Fibroblast of the aortic adventitia (primary cell): ENCODE measurements at regions not wholly inside any gene's neighbourhood (a gene's known extent, or its start where the extent isn't known, plus 50 kb on each side); places are given as distances from the start of the nearest gene placed in this dataset.
"Not testable (repeated sequence)": the region's sequence is repeated elsewhere in the genome, so short reads cannot be mapped to it uniquely, and the experiment has no call there.

ENCODE experiments used
- DNase-seq: peaks from one replicate; pipeline ENCODE4 v3.0.0-alpha.2; 2010; ENCODE audit warnings: low read depth
- H3K4me3 ChIP-seq: 2 replicates; pipeline ENCODE4 v1.5.1; 2011; ENCODE audit warnings: low read depth, mild to moderate bottlenecking, control low read depth, low read length, moderate library complexity
- TF ChIP-seq, protein P1 (sequence below): IDR thresholded peaks from 2 replicates; pipeline ENCODE4 v1.5.1; 2011; ENCODE audit warnings: mild to moderate bottlenecking, low read length, control low read depth, inconsistent platforms; ENCODE audit not compliant: insufficient read depth

DNA sequence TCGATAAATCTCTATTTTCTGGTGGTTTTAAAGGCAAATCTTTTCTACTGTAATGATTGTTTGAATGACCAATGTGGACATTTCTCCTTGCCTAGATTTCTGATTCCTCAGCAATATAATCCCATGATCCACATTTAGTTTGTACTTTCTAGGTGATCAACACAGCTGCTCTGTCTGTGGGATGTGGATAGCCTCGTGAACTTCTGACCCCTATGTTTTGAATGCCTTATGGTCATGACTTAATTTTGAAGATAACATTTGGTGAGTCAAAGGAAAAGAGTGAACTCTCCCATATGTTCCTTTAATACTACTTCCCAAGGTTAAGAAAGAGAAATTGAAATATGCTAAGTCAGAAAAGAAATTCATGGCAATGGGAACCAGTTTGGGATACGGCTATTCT, 147.5 kb downstream of the CAVIN4 start:
- H3K4me3 ChIP-seq, result no peak overlapping the region
- no peak for DNase-seq
- TF ChIP-seq, protein P1, sequence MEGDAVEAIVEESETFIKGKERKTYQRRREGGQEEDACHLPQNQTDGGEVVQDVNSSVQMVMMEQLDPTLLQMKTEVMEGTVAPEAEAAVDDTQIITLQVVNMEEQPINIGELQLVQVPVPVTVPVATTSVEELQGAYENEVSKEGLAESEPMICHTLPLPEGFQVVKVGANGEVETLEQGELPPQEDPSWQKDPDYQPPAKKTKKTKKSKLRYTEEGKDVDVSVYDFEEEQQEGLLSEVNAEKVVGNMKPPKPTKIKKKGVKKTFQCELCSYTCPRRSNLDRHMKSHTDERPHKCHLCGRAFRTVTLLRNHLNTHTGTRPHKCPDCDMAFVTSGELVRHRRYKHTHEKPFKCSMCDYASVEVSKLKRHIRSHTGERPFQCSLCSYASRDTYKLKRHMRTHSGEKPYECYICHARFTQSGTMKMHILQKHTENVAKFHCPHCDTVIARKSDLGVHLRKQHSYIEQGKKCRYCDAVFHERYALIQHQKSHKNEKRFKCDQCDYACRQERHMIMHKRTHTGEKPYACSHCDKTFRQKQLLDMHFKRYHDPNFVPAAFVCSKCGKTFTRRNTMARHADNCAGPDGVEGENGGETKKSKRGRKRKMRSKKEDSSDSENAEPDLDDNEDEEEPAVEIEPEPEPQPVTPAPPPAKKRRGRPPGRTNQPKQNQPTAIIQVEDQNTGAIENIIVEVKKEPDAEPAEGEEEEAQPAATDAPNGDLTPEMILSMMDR, result no peak

DNA sequence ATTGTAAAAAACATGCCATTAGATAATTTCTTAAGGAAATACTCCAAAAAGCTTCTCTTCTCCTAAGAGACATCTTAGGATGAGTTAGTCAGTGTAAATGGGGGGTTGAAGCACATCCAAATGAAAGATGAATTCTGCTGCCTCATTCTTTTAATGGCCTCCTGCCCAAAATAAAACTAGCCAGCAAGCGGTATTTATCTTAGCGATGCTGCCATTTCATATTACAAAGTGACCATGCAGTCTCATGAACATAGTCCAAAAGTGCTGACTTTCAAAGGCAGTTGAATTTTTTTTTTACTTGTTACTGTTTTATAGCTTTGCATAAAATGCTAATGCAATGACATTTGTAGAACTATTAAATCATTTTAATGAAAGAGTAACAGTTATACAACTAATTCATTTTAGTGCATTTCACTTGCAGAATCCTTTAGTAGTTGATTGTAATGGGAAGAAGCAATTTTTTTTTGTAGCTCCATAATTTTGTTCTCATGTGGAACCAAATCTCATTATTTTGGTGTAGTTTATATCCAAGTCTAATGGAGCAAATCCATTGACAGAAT, 151.5 kb downstream of the CAVIN4 start:
- TF ChIP-seq, protein P1, result no peak
- no peak for DNase-seq
- H3K4me3 ChIP-seq, result no peak overlapping the region

- no peak for DNase-seq
- TF ChIP-seq, protein P1, result no peak
- no peak overlapping the region for H3K4me3 ChIP-seq
Measured at GRCh38 chr9:100730086-100730485, 152.2 kb downstream of the CAVIN4 start.

DNA sequence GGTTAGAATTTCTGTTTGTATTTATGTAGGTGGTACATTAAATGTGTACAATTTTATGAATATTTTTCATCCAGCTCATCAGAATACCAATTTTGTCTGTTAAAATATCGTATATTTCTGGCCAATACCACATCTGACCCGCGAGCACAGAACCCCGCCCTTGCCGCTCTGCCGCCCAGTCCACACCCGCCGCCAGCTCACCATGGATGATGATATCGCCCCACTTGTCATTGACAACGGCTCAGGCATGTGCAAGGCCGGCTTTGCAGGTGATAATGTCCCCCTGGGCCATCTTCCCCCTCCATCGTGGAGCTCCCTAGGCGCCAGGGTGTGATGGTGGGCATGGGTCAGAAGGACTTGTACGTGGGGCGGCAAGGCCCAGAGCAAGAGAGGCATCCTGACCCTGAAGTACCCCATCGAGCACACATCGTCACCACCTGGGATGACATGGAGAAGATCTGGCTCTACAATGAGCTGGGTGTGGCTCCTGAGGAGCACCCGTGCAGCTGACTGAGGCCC, 153.2 kb downstream of the CAVIN4 start:
- no peak overlapping the region for H3K4me3 ChIP-seq
- DNase-seq, result no peak

DNA sequence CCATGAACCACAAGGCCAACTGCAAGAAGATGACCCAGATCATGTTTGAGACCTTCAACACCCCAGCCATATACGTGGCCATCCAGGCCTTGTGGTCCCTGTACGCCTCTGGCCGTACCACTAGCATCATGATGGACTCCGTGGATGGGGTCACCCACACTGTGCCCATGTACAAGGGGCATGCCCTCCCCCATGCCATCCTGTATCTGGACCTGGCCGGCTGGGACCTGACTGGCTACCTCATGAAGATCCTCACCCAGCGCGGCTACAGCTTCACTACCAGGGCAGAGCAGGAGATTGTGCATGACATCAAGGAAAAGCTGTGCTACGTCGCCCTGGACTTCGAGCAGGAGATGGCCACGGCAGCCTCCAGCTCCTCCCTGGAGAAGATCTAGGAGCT, 153.7 kb downstream of the CAVIN4 start:
- TF ChIP-seq, protein P1, result no peak
- no peak overlapping the region for H3K4me3 ChIP-seq
- DNase-seq, result no peak

More for the DNA sequence above, 153.2 kb downstream of the CAVIN4 start:
- TF ChIP-seq, protein P1, result no peak

DNA sequence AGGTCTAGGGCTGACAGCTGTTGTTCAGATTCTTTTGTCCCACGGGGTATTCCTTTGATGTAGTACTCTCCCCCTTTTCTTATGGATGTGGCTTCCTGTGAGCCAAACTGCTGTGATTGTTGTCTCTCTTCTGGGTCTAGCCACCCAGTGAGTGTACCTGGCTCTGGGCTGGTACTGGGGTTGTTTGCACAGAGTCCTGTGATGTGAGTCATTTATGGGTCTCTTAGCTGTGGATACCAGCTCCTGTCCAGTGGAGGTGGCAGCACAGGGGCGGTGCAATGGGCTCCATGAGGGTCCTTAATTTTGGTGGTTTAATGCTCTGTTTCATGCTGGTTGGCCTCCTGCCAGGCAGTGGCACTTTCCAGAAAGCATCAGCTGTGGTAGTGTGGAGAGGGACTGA, 161.3 kb downstream of the CAVIN4 start:
- DNase-seq, result no peak
- no peak overlapping the region for H3K4me3 ChIP-seq
- TF ChIP-seq, protein P1, result no peak

DNA sequence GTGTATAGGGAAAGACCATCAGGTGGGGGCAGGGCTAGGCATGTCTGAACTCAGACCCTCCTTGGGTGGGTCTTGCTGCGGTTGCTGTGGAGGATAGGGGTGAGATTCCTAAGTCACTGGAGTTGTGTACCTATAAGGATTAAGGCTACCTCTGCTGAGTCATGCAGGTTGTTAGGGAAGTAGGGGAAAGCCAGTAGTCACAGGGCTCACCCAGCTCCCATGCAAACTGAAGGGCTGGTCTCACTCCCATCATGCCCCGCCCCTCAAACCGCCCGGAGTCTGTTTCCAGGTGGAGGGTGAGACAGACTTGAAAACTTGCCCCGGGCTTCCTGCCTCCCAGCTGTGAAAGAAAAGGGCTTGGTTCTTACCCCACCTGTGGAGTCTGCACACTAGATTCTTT, 161.8 kb downstream of the CAVIN4 start:
- no peak overlapping the region for H3K4me3 ChIP-seq
- TF ChIP-seq, protein P1, result no peak
- DNase-seq, result no peak

GRCh38 chr9:100748930-100749329, 171.1 kb downstream of the CAVIN4 start:
- DNase-seq, H3K4me3 ChIP-seq: not testable (repeated sequence)
